ENCODE measurements at regions not wholly inside any gene's neighbourhood (a gene's known extent, or its start where the extent isn't known, plus 50 kb on each side); places are given as distances from the start of the nearest gene placed in this dataset.

DNA sequence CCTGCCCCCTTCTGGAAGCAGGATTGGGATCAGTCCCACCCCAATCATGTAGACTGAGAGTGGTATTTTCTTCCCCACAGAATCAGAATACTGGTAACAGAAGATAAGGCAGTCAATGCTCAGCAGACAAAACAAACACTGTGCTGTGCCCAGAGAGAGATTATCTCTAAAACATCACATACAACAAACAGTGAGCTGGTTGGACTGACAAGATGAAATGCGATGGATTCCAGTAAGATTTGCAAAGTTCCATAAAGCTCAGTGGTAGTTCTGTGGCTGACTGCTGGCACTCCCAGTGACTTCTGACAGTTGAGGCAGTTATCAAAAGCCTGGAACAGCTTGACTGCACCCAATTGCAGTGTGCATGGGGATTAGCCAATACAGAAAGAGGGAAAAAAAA, 311.5 kb upstream of the MGAT5 start:
- H3K4me3 ChIP-seq (ENCODE audit: low read depth, low read length), result no peak overlapping the region
- no peak for TF ChIP-seq MYC (IDR thresholded peaks at IDR 0.05; ENCODE audit: low read depth, low read length)
- TF ChIP-seq, protein P1, sequence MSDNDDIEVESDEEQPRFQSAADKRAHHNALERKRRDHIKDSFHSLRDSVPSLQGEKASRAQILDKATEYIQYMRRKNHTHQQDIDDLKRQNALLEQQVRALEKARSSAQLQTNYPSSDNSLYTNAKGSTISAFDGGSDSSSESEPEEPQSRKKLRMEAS (IDR thresholded peaks at IDR 0.05; ENCODE audit: low read depth, low read length), result no peak
- no peak for TF ChIP-seq POLR2A (IDR thresholded peaks at IDR 0.05; ENCODE audit: extremely low read depth, insufficient read length)
- TF ChIP-seq, protein P2, sequence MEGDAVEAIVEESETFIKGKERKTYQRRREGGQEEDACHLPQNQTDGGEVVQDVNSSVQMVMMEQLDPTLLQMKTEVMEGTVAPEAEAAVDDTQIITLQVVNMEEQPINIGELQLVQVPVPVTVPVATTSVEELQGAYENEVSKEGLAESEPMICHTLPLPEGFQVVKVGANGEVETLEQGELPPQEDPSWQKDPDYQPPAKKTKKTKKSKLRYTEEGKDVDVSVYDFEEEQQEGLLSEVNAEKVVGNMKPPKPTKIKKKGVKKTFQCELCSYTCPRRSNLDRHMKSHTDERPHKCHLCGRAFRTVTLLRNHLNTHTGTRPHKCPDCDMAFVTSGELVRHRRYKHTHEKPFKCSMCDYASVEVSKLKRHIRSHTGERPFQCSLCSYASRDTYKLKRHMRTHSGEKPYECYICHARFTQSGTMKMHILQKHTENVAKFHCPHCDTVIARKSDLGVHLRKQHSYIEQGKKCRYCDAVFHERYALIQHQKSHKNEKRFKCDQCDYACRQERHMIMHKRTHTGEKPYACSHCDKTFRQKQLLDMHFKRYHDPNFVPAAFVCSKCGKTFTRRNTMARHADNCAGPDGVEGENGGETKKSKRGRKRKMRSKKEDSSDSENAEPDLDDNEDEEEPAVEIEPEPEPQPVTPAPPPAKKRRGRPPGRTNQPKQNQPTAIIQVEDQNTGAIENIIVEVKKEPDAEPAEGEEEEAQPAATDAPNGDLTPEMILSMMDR (IDR thresholded peaks at IDR 0.05; ENCODE audit: low read depth, low read length), result no peak
- DNase-seq (ENCODE audit: low read depth), result no peak

DNA sequence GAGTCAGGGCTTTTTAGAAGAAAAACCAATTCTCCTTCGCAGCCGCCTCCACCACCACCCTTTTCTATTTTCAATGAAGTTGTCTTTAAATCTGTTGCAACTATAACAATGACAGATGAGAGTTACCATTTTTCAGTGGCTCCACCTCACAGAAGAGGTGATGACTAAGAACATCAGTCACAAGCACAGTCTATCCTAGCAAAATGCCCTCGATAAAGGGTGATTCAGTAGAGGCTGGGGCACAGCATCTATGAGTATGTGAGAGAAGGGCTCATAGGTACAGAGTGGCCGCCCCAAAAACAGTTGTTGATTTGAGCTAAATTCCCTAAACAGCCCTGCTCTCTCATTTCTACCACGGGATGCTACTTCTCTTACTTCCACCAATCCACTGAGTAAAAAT, 310.8 kb upstream of the MGAT5 start:
- DNase-seq (ENCODE audit: low read depth), result no peak
- no peak overlapping the region for H3K4me3 ChIP-seq (ENCODE audit: low read depth, low read length)
- no peak for TF ChIP-seq MYC (IDR thresholded peaks at IDR 0.05; ENCODE audit: low read depth, low read length)
- TF ChIP-seq, protein P2 (IDR thresholded peaks at IDR 0.05; ENCODE audit: low read depth, low read length), result no peak
- TF ChIP-seq, protein P1 (IDR thresholded peaks at IDR 0.05; ENCODE audit: low read depth, low read length), result no peak
- no peak for TF ChIP-seq POLR2A (IDR thresholded peaks at IDR 0.05; ENCODE audit: extremely low read depth, insufficient read length)

DNA sequence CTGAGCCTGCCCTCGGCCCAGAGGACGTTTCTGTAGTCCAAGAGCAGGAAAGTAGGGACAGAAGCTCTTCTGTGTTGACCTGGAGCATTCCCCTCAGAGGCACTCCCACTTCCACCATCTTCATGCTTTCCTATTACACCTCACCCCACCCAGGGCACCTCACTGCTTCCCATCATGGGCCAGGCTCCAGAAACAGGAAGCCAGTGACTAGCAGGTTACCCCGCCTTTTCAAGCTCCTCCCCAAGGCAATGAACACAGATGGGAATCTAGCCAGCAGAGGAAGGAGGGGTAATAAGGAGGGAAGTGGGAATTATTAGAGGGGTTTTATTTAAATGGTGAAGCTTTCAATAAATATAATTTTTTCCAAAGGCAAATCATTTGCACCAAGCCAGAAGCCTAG, 308.8 kb upstream of the MGAT5 start:
- no peak for TF ChIP-seq MYC (IDR thresholded peaks at IDR 0.05; ENCODE audit: low read depth, low read length)
- TF ChIP-seq, protein P1 (IDR thresholded peaks at IDR 0.05; ENCODE audit: low read depth, low read length), result no peak
- no peak for TF ChIP-seq POLR2A (IDR thresholded peaks at IDR 0.05; ENCODE audit: extremely low read depth, insufficient read length)
- TF ChIP-seq, protein P2 (IDR thresholded peaks at IDR 0.05; ENCODE audit: low read depth, low read length), result no peak
- no peak for DNase-seq (ENCODE audit: low read depth)
- H3K4me3 ChIP-seq (ENCODE audit: low read depth, low read length), result no peak overlapping the region

DNA sequence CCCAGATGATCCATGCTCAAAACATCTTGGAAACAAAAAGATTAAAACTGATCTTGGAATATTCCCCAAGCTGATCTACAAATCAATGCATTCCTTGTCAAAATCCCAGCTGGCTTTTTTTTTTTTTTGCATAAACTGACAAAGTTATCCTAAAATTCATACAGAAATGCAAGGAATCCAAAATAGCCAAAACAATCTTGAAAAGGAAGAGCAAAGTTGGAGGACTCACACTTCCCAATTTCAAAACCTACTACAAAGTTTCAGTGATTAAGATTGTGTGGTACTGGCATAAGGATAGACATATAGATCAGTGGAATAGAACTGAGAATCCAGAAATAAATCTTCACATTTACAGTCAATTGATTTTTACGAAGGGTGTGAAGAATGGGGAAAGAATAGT, 306.8 kb upstream of the MGAT5 start:
- TF ChIP-seq POLR2A (IDR thresholded peaks at IDR 0.05; ENCODE audit: extremely low read depth, insufficient read length), result no peak
- TF ChIP-seq, protein P2 (IDR thresholded peaks at IDR 0.05; ENCODE audit: low read depth, low read length), result no peak
- TF ChIP-seq, protein P1 (IDR thresholded peaks at IDR 0.05; ENCODE audit: low read depth, low read length), result no peak
- TF ChIP-seq MYC (IDR thresholded peaks at IDR 0.05; ENCODE audit: low read depth, low read length), result no peak
- H3K4me3 ChIP-seq (ENCODE audit: low read depth, low read length), result no peak overlapping the region
- no peak for DNase-seq (ENCODE audit: low read depth)

DNA sequence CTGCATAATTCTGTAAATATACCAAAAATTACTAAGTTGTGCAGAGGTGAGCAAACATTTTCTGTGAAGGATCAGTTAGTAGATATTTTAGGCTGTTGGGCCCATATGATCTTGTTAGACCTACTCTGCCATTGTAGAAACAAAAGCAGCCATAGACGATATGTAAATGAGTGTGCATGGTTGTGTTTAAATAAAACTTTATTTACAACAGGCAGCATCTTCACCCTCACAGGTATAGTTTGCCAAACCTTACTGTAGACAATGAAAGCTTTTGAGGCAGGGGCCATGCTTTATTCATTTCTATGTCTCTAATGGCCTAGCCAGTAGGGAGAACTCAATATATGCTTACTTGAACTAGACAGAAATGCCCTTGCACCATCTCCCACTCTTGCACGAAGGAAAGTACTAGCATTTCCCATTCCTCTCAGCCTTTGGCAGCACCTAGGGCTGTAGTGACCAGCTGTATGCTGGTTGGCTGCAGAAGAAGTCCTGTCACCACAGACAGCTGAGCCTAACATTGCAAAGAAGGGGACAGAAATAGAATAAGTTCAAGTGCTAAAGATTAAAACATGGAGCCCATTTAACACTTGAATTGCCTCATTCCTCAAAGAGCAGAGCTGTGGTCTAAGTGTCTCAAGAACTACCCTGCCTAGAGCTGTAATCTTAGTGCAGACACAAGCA, 305.1 kb upstream of the MGAT5 start:
- no peak overlapping the region for H3K4me3 ChIP-seq (ENCODE audit: low read depth, low read length)
- no peak for DNase-seq (ENCODE audit: low read depth)
- TF ChIP-seq POLR2A (IDR thresholded peaks at IDR 0.05; ENCODE audit: extremely low read depth, insufficient read length), result no peak
- TF ChIP-seq, protein P1 (IDR thresholded peaks at IDR 0.05; ENCODE audit: low read depth, low read length), result no peak
- TF ChIP-seq, protein P2 (IDR thresholded peaks at IDR 0.05; ENCODE audit: low read depth, low read length), result no peak
- no peak for TF ChIP-seq MYC (IDR thresholded peaks at IDR 0.05; ENCODE audit: low read depth, low read length)

All from NB4 (cell line).